ENCODE measurements at regions not wholly inside any gene's neighbourhood (a gene's known extent, or its start where the extent isn't known, plus 50 kb on each side); places are given as distances from the start of the nearest gene placed in this dataset.

- TF ChIP-seq EZH2 (IDR thresholded peaks at IDR 0.05; ENCODE audit: insufficient read depth, low read length): no peak
- no peak for TF ChIP-seq CTCF (IDR thresholded peaks at IDR 0.05; ENCODE audit: insufficient read depth, low read depth, low read length)
These were observed 51.9 kb upstream of the PRRC2C start for GRCh38 chr1:171433451-171433850.
